Naive thymus-derived CD4-positive, alpha-beta T cell (primary cell): ENCODE measurements at regions not wholly inside any gene's neighbourhood (a gene's known extent, or its start where the extent isn't known, plus 50 kb on each side); places are given as distances from the start of the nearest gene placed in this dataset.

Experiments
- ATAC-seq: fragments of 150-1000 bp; cut with Tn5 transposase; 2 replicates; pipeline ENCODE4 v1.10.0; 2021; ENCODE audit warnings: mild to moderate bottlenecking, moderate library complexity
- CTCF ChIA-PET: fragments of 350-600 bp; sonication (Branson Sonifier 250); formaldehyde crosslinking; loops from one replicate; lab custom pipeline; 2021; ENCODE audit warnings: antibody characterized with exemption; lab: Charles Lee
- POLR2A ChIA-PET: fragments of 350-600 bp; sonication (Branson Sonifier 250); formaldehyde crosslinking; loops from one replicate; lab custom pipeline; 2021; ENCODE audit warnings: antibody characterized with exemption, inconsistent platforms; lab: Charles Lee
- DNase-seq, 9 donors: peaks; one replicate each; pipeline versions ENCODE4 v3.0.0 to v3.0.0-alpha.2; 2020 to 2022; ENCODE audit warnings: mixed read lengths in 1 of 9
- H3K27ac ChIP-seq: one replicate; pipeline ENCODE4 v1.7.0; 2013; ENCODE audit warnings: mild to moderate bottlenecking, low read depth, low read length, moderate library complexity
- H3K27me3 ChIP-seq, 2 donors: one replicate each; pipeline ENCODE4 v1.7.0; 2013; ENCODE audit warnings: low read length in 2 of 2, mild to moderate bottlenecking in 2 of 2, moderate library complexity in 2 of 2; ENCODE audit not compliant: control insufficient read depth in 2 of 2, insufficient read depth in 2 of 2
- H3K36me3 ChIP-seq, 3 experiments: 1 replicate in 2 of 3; 2 replicates in 1 of 3; pipeline ENCODE4 v1.7.0; 2013; ENCODE audit warnings: low read length in 3 of 3, mild to moderate bottlenecking in 3 of 3, moderate library complexity in 1 of 3; ENCODE audit not compliant: insufficient read depth in 3 of 3, control insufficient read depth in 2 of 3
- H3K4me1 ChIP-seq, 2 donors: one replicate each; pipeline ENCODE4 v1.7.0; 2013; ENCODE audit warnings: low read length in 2 of 2, mild to moderate bottlenecking in 2 of 2, moderate library complexity in 1 of 2; ENCODE audit not compliant: control insufficient read depth in 2 of 2, insufficient read depth in 2 of 2
- H3K4me3 ChIP-seq: 2 replicates; pipeline ENCODE4 v1.7.0; 2013; ENCODE audit warnings: mild to moderate bottlenecking, low read length
- H3K9me3 ChIP-seq, 3 experiments: 1 replicate in 2 of 3; 2 replicates in 1 of 3; pipeline ENCODE4 v1.7.0; 2013; ENCODE audit warnings: low read length in 3 of 3; ENCODE audit not compliant: control insufficient read depth in 2 of 3
- H3K27ac Mint-ChIP-seq, 9 donors: one replicate each; pipeline ENCODE4 v1.8.0; 2020 to 2022; ENCODE audit warnings: mixed read lengths in 9 of 9, mild to moderate bottlenecking in 8 of 9, moderate library complexity in 5 of 9, inconsistent platforms in 2 of 9
- H3K27me3 Mint-ChIP-seq, 5 donors: one replicate each; pipeline ENCODE4 v1.8.0; 2021 to 2022; ENCODE audit warnings: mixed read lengths in 5 of 5, mild to moderate bottlenecking in 1 of 5
- H3K36me3 Mint-ChIP-seq, 5 donors: one replicate each; pipeline ENCODE4 v1.8.0; 2020 to 2022; ENCODE audit warnings: mixed read lengths in 5 of 5, mild to moderate bottlenecking in 3 of 5, inconsistent platforms in 1 of 5
- H3K4me1 Mint-ChIP-seq, 7 donors: one replicate each; pipeline ENCODE4 v1.8.0; 2020 to 2022; ENCODE audit warnings: mixed read lengths in 7 of 7, mild to moderate bottlenecking in 3 of 7, inconsistent platforms in 1 of 7
- H3K4me3 Mint-ChIP-seq, 10 donors: one replicate each; pipeline ENCODE4 v1.8.0; 2020 to 2022; ENCODE audit warnings: mild to moderate bottlenecking in 10 of 10, mixed read lengths in 10 of 10, moderate library complexity in 6 of 10, inconsistent platforms in 2 of 10
- H3K9me3 Mint-ChIP-seq, 11 donors: one replicate each; pipeline ENCODE4 v1.8.0; 2020 to 2022; ENCODE audit warnings: mixed read lengths in 11 of 11, mild to moderate bottlenecking in 4 of 11, inconsistent platforms in 1 of 11, moderate library complexity in 1 of 11
- intact Hi-C, 2 donors: fragments of 100-400 bp; cut with micrococcal nuclease; formaldehyde crosslinking; loops; one replicate each; pipeline ENCODE4 v1.15.1; 2023

GRCh38 chr16:63896383-63897109 is 1225.3 kb downstream of the CDH11 start:
- Histone ChIP-seq H3K9me3 (no peaks in the 10 kb centered on the region), H3K4me3 (no peak overlapping the region), H3K27ac (no peak overlapping the region), H3K4me1 (no peaks in the 10 kb centered on the region), H3K27me3 (no peaks in the 10 kb centered on the region), H3K36me3 (no peaks in the 10 kb centered on the region)
- DNase-seq (no peak), ATAC-seq (no peak)
- CTCF ChIA-PET = no interaction called here
- H3K27ac Mint-ChIP-seq = no peak overlapping the region
- no peaks in the 10 kb centered on the region for H3K27me3 Mint-ChIP-seq
- POLR2A ChIA-PET = no interaction called here
- intact Hi-C loops = no loop called here
- no peaks in the 10 kb centered on the region for H3K4me1 Mint-ChIP-seq
- no peak overlapping the region for H3K4me3 Mint-ChIP-seq
- peaks cover 0 to 14% (median 5%) of the 10 kb centered on the region in 11 donors for H3K9me3 Mint-ChIP-seq
- H3K36me3 Mint-ChIP-seq = no peaks in the 10 kb centered on the region

GRCh38 chr16:63890723-63891122 is 1231.1 kb downstream of the CDH11 start:
- H3K27me3 ChIP-seq = no peaks in the 10 kb centered on the region
- no peak overlapping the region for H3K4me3 Mint-ChIP-seq
- H3K36me3 Mint-ChIP-seq = peaks cover 0 to 4% (median 0%) of the 10 kb centered on the region in 5 donors
- no peak overlapping the region for H3K27ac ChIP-seq
- no peak overlapping the region for H3K27ac Mint-ChIP-seq
- no peaks in the 10 kb centered on the region for H3K36me3 ChIP-seq
- H3K9me3 Mint-ChIP-seq = peaks cover 2 to 45% (median 14%) of the 10 kb centered on the region in 11 donors
- H3K4me3 ChIP-seq = no peak overlapping the region
- ATAC-seq (no peak), DNase-seq (no peak)
- ChIA-PET CTCF (no interaction called here), POLR2A (no interaction called here)
- H3K4me1 Mint-ChIP-seq = no peaks in the 10 kb centered on the region
- H3K4me1 ChIP-seq = no peaks in the 10 kb centered on the region
- H3K27me3 Mint-ChIP-seq = no peaks in the 10 kb centered on the region
- intact Hi-C loops = no loop called here
- no peaks in the 10 kb centered on the region for H3K9me3 ChIP-seq

- ATAC-seq = no peak
- peaks cover 3 to 45% (median 12%) of the 10 kb centered on the region in 11 donors for H3K9me3 Mint-ChIP-seq
- Histone ChIP-seq H3K27me3 (no peaks in the 10 kb centered on the region), H3K4me1 (no peaks in the 10 kb centered on the region), H3K9me3 (no peaks in the 10 kb centered on the region), H3K36me3 (no peaks in the 10 kb centered on the region), H3K27ac (no peak overlapping the region), H3K4me3 (no peak overlapping the region)
- ChIA-PET POLR2A (no interaction called here), CTCF (no interaction called here)
- H3K27me3 Mint-ChIP-seq = no peaks in the 10 kb centered on the region
- intact Hi-C loops = no loop called here
- H3K4me1 Mint-ChIP-seq = no peaks in the 10 kb centered on the region
- no peak overlapping the region for H3K4me3 Mint-ChIP-seq
- H3K27ac Mint-ChIP-seq = no peak overlapping the region
- peaks cover 0 to 4% (median 0%) of the 10 kb centered on the region in 5 donors for H3K36me3 Mint-ChIP-seq
- no peak for DNase-seq
Observed at GRCh38 chr16:63890081-63890480, 1231.8 kb downstream of the CDH11 start.

DNA sequence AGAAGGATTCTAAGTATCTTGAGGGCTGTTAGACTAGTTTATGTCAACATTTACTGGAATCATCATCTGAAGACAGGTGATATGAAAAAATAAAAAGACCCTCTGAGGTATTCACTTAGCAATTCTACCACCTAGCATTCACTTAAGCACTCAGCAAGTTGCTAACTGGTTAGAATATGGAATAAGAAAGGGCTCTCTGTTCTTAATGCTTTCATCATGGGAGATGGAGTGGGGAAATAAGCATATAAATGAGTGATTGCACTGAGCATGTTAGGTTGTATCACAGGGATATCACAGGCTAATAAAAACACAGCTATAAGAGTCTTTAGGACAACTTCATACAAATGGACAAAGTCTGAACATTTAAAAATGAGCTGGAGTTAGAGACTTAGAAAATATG is 1238.8 kb downstream of the CDH11 start:
- H3K4me3 ChIP-seq = no peak overlapping the region
- H3K4me3 Mint-ChIP-seq = no peak overlapping the region
- no peaks in the 10 kb centered on the region for H3K27me3 Mint-ChIP-seq
- H3K4me1 ChIP-seq = no peaks in the 10 kb centered on the region
- H3K9me3 ChIP-seq = no peaks in the 10 kb centered on the region
- H3K9me3 Mint-ChIP-seq = peaks cover 1 to 34% (median 11%) of the 10 kb centered on the region in 11 donors
- H3K36me3 Mint-ChIP-seq = no peaks in the 10 kb centered on the region
- no peak for ATAC-seq
- no peaks in the 10 kb centered on the region for H3K36me3 ChIP-seq
- H3K27ac Mint-ChIP-seq = no peak overlapping the region
- ChIA-PET CTCF (no interaction called here), POLR2A (no interaction called here)
- no peaks in the 10 kb centered on the region for H3K4me1 Mint-ChIP-seq
- H3K27ac ChIP-seq = no peak overlapping the region
- DNase-seq = no peak
- intact Hi-C loops = no loop called here
- H3K27me3 ChIP-seq = no peaks in the 10 kb centered on the region

DNA sequence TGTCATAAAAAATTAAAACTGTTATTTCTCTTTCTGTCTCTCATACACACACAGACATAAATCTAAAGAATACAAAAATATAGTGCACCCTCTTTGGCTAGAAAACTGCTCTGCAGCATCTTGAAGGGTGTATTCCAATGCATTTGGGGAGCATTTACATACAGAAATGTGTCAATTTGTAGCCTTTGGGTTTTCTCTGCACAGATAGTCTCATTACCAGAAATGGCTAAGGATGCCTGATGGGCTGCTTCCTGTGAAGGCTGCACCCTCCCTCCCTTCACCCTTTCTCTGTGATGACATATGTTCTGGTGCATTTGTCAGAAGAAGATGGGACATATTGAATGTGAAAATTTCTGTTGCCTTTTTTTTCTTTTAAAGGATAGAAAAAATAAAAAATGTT is 1239.3 kb downstream of the CDH11 start:
- peaks cover under 1 to 34% (median 11%) of the 10 kb centered on the region in 11 donors for H3K9me3 Mint-ChIP-seq
- POLR2A ChIA-PET = no interaction called here

DNA sequence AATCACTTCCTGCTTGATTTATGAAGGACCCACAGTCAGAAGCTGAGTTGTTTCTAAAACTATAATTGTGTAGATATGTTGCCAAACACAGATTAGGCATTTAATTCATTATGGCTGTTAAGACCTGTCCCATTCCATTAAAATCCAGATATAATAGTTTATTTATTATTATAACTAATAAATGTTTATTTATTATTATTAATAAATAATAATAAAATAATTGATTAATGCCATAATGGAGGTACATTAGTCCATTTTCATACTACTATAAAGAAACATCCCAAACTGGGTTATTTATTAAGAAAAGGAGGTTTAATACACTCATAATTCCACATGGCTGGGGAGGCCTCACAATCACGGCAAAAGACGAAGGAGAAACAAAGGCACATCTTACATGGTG is 1240.9 kb downstream of the CDH11 start:
- H3K4me1 Mint-ChIP-seq = no peaks in the 10 kb centered on the region
- H3K27me3 ChIP-seq = no peaks in the 10 kb centered on the region
- CTCF ChIA-PET = no interaction called here
- ATAC-seq (no peak), DNase-seq (no peak)
- POLR2A ChIA-PET = no interaction called here
- no peaks in the 10 kb centered on the region for H3K9me3 ChIP-seq
- H3K36me3 ChIP-seq = no peaks in the 10 kb centered on the region
- peaks cover 0 to 34% (median 9%) of the 10 kb centered on the region in 11 donors for H3K9me3 Mint-ChIP-seq
- no peak overlapping the region for H3K27ac Mint-ChIP-seq
- H3K4me1 ChIP-seq = no peaks in the 10 kb centered on the region
- H3K27ac ChIP-seq = no peak overlapping the region
- no peaks in the 10 kb centered on the region for H3K27me3 Mint-ChIP-seq
- intact Hi-C loops = no loop called here
- no peak overlapping the region for H3K4me3 ChIP-seq
- H3K4me3 Mint-ChIP-seq = no peak overlapping the region
- no peaks in the 10 kb centered on the region for H3K36me3 Mint-ChIP-seq

More for the DNA sequence above, 1239.3 kb downstream of the CDH11 start:
- Mint-ChIP-seq H3K27me3 (no peaks in the 10 kb centered on the region), H3K36me3 (no peaks in the 10 kb centered on the region), H3K4me1 (no peaks in the 10 kb centered on the region), H3K27ac (no peak overlapping the region), H3K4me3 (no peak overlapping the region)
- ATAC-seq (no peak), DNase-seq (no peak)
- intact Hi-C loops = no loop called here
- Histone ChIP-seq H3K27me3 (no peaks in the 10 kb centered on the region), H3K9me3 (no peaks in the 10 kb centered on the region), H3K36me3 (no peaks in the 10 kb centered on the region), H3K4me3 (no peak overlapping the region), H3K27ac (no peak overlapping the region), H3K4me1 (no peaks in the 10 kb centered on the region)
- CTCF ChIA-PET = no interaction called here

DNA sequence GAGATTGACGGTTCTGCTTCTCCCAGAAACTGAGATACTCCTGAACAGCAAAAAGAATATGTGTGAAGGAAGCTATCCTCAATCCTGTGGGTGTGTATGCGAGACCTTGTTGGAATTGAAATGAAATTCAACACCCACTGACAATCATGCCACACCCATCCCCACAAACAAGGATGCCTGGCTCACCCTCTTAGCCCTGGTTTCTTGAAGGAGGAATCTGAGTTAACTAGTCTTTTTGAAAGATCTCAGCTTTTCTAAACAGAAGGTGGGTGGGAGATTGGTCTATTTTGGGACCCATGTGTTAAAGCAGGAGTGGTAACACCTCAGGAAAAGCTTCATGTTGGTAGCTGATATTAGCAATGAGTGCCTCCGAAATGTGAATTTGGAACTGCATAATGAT is 1244.5 kb downstream of the CDH11 start:
- Histone ChIP-seq H3K27ac (no peak overlapping the region), H3K4me3 (no peak overlapping the region), H3K9me3 (no peaks in the 10 kb centered on the region), H3K27me3 (no peaks in the 10 kb centered on the region), H3K36me3 (no peaks in the 10 kb centered on the region), H3K4me1 (no peaks in the 10 kb centered on the region)
- H3K4me3 Mint-ChIP-seq = no peak overlapping the region
- no peaks in the 10 kb centered on the region for H3K4me1 Mint-ChIP-seq
- CTCF ChIA-PET = no interaction called here
- H3K27ac Mint-ChIP-seq = no peak overlapping the region
- H3K27me3 Mint-ChIP-seq = no peaks in the 10 kb centered on the region
- ATAC-seq (no peak), DNase-seq (no peak)
- no peaks in the 10 kb centered on the region for H3K36me3 Mint-ChIP-seq
- intact Hi-C loops = no loop called here
- H3K9me3 Mint-ChIP-seq = peaks cover under 1 to 31% (median 10%) of the 10 kb centered on the region in 11 donors
- POLR2A ChIA-PET = no interaction called here
